Nephron progenitor cell (in vitro differentiated cells): ENCODE measurements at regions not wholly inside any gene's neighbourhood (a gene's known extent, or its start where the extent isn't known, plus 50 kb on each side); places are given as distances from the start of the nearest gene placed in this dataset.
A peak's percentile ranks its signal among the peaks of the same experiment; 100 is the strongest.

Source experiments
- DNase-seq: peaks from one replicate; pipeline ENCODE4 v3.0.0; 2021
- H3K27ac Mint-ChIP-seq: 2 replicates; pipeline ENCODE4 v1.8.0; 2021; ENCODE audit warnings: mild to moderate bottlenecking, moderate library complexity, mixed read lengths
- H3K27me3 Mint-ChIP-seq: 2 replicates; pipeline ENCODE4 v1.8.0; 2021; ENCODE audit warnings: mild to moderate bottlenecking, low read depth, mixed read lengths; ENCODE audit not compliant: poor library complexity
- H3K36me3 Mint-ChIP-seq: 2 replicates; pipeline ENCODE4 v1.8.0; 2021; ENCODE audit warnings: low read depth, mixed read lengths
- H3K4me1 Mint-ChIP-seq: 2 replicates; pipeline ENCODE4 v1.8.0; 2021; ENCODE audit warnings: mixed read lengths
- H3K4me3 Mint-ChIP-seq: 2 replicates; pipeline ENCODE4 v1.8.0; 2021; ENCODE audit warnings: mild to moderate bottlenecking, moderate library complexity, mixed read lengths
- H3K9me3 Mint-ChIP-seq: 2 replicates; pipeline ENCODE4 v1.8.0; 2021; ENCODE audit warnings: mild to moderate bottlenecking, moderate library complexity, mixed read lengths
- TF ChIP-seq, protein P1 (sequence below): fragments of 200-600 bp; sonication (generic); IDR thresholded peaks from 2 replicates; pipeline ENCODE4 v1.5.0; 2021; ENCODE audit warnings: antibody characterized with exemption

- H3K27ac Mint-ChIP-seq, result no peak overlapping the region
- H3K4me3 Mint-ChIP-seq, result no peak overlapping the region
- peaks cover 17% of the 10 kb centered on the region for H3K4me1 Mint-ChIP-seq
- no peaks in the 10 kb centered on the region for H3K36me3 Mint-ChIP-seq
- H3K27me3 Mint-ChIP-seq, result peaks cover 9% of the 10 kb centered on the region
- DNase-seq, result no peak
- TF ChIP-seq, protein P1, sequence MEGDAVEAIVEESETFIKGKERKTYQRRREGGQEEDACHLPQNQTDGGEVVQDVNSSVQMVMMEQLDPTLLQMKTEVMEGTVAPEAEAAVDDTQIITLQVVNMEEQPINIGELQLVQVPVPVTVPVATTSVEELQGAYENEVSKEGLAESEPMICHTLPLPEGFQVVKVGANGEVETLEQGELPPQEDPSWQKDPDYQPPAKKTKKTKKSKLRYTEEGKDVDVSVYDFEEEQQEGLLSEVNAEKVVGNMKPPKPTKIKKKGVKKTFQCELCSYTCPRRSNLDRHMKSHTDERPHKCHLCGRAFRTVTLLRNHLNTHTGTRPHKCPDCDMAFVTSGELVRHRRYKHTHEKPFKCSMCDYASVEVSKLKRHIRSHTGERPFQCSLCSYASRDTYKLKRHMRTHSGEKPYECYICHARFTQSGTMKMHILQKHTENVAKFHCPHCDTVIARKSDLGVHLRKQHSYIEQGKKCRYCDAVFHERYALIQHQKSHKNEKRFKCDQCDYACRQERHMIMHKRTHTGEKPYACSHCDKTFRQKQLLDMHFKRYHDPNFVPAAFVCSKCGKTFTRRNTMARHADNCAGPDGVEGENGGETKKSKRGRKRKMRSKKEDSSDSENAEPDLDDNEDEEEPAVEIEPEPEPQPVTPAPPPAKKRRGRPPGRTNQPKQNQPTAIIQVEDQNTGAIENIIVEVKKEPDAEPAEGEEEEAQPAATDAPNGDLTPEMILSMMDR, result no peak
- no peaks in the 10 kb centered on the region for H3K9me3 Mint-ChIP-seq
Measured at GRCh38 chr10:47147186-47147585, 152.8 kb upstream of the GDF10 start.

- Mint-ChIP-seq H3K27me3 (peaks cover 6% of the 10 kb centered on the region), H3K4me1 (peaks cover 6% of the 10 kb centered on the region), H3K9me3 (peaks cover 27% of the 10 kb centered on the region), H3K4me3 (no peak overlapping the region), H3K36me3 (peaks cover 2% of the 10 kb centered on the region), H3K27ac (no peak overlapping the region)
- TF ChIP-seq, protein P1, result no peak
- DNase-seq, result no peak
Measured at GRCh38 chr10:47150581-47150980, 149.4 kb upstream of the GDF10 start.

DNA sequence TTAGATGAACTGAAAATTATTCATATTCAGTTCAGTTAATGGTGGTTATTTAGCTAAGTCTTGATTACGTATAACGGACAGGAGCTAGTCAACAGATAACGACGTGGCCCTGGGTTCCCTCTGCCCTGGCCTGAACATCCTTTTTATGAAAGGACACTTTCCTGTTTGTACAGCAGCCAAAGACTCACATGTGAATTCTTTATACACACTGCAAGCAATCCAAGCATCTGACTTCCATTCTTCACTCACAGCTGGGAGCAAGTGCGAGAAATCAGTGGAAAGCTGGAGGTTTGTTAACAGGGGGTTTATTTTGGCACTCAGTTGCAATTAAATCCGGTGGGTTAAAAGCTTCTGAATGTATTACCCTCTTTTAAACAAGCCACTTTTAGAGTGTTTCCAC lies 148.1 kb upstream of the GDF10 start:
- peaks cover 6% of the 10 kb centered on the region for H3K27me3 Mint-ChIP-seq
- no peak overlapping the region for H3K27ac Mint-ChIP-seq
- no peak overlapping the region for H3K4me3 Mint-ChIP-seq
- TF ChIP-seq, protein P1, result no peak
- peaks cover 40% of the 10 kb centered on the region for H3K9me3 Mint-ChIP-seq
- H3K36me3 Mint-ChIP-seq, result peaks cover 7% of the 10 kb centered on the region
- DNase-seq, result no peak
- H3K4me1 Mint-ChIP-seq, result peaks cover 1% of the 10 kb centered on the region

GRCh38 chr10:47152861-47153349 lies 147.1 kb upstream of the GDF10 start:
- Mint-ChIP-seq H3K9me3 (peaks cover 46% of the 10 kb centered on the region), H3K27ac (no peak overlapping the region), H3K36me3 (peaks cover 7% of the 10 kb centered on the region), H3K27me3 (peaks cover 6% of the 10 kb centered on the region), H3K4me3 (no peak overlapping the region), H3K4me1 (no peaks in the 10 kb centered on the region)
- no peak for DNase-seq
- TF ChIP-seq, protein P1, result peak; percentile 17

DNA sequence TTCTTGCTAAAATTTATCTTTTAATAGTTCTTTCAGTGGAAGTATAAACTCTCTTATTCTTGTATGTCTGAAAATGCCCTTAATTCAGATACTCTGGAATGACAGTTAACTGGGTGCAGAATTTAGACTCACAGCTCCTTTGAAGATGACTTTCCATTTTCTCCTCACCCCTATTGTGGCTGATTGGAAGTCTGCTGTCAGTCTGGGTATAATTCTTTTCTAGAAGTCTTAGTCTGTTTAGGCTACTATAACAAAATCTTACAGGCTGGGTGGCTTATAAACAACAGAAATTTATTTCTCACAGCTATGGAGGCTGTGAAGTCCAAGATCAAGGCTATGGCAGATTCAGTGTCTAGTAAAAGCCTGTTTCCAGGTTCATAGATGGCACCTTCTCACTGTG lies 145.2 kb upstream of the GDF10 start:
- H3K4me1 Mint-ChIP-seq, result no peaks in the 10 kb centered on the region
- H3K36me3 Mint-ChIP-seq, result peaks cover 7% of the 10 kb centered on the region
- H3K9me3 Mint-ChIP-seq, result peaks cover 46% of the 10 kb centered on the region
- H3K27ac Mint-ChIP-seq, result no peak overlapping the region
- TF ChIP-seq, protein P1, result no peak
- H3K4me3 Mint-ChIP-seq, result no peak overlapping the region
- no peak for DNase-seq
- peaks cover 10% of the 10 kb centered on the region for H3K27me3 Mint-ChIP-seq

- no peak for DNase-seq
- Mint-ChIP-seq H3K4me3 (no peak overlapping the region), H3K27ac (no peak overlapping the region), H3K36me3 (peaks cover 7% of the 10 kb centered on the region), H3K4me1 (no peaks in the 10 kb centered on the region), H3K9me3 (peaks cover 46% of the 10 kb centered on the region), H3K27me3 (peaks cover 7% of the 10 kb centered on the region)
- TF ChIP-seq, protein P1, result no peak
Measured at GRCh38 chr10:47156873-47157272, 143.1 kb upstream of the GDF10 start.
